ENCODE measurements at regions not wholly inside any gene's neighbourhood (a gene's known extent, or its start where the extent isn't known, plus 50 kb on each side); places are given as distances from the start of the nearest gene placed in this dataset.

- TF ChIP-seq CTCF (IDR thresholded peaks at IDR 0.05) (no peak), POLR2A (IDR thresholded peaks at IDR 0.05) (no peak)
Observed at GRCh38 chr6:50333696-50334095, 284.0 kb upstream of the DEFB112 start.

Measured in body of pancreas (tissue), 4 donors.